Epithelial cell of prostate (primary cell): ENCODE measurements at regions not wholly inside any gene's neighbourhood (a gene's known extent, or its start where the extent isn't known, plus 50 kb on each side); places are given as distances from the start of the nearest gene placed in this dataset.

Source experiments
- DNase-seq: peaks from one replicate; pipeline ENCODE4 v3.0.0-alpha.2; 2011; ENCODE audit warnings: low read depth, low spot score
- H3K27ac ChIP-seq: fragments of 450-650 bp; 2 replicates; pipeline ENCODE4 v1.5.1; 2017; ENCODE audit warnings: mild to moderate bottlenecking

- H3K27ac ChIP-seq = no peak overlapping the region
- no peak for DNase-seq
Observed at GRCh38 chr1:239844833-239845232, 246.8 kb upstream of the FMN2 start.

- no peak for DNase-seq
- H3K27ac ChIP-seq = no peak overlapping the region
Observed at GRCh38 chr1:239854922-239855321, 236.8 kb upstream of the FMN2 start.

- no peak overlapping the region for H3K27ac ChIP-seq
- no peak for DNase-seq
Observed at GRCh38 chr1:239856067-239856466, 235.6 kb upstream of the FMN2 start.

GRCh38 chr1:239856924-239857323, 234.8 kb upstream of the FMN2 start:
- no peak for DNase-seq
- no peak overlapping the region for H3K27ac ChIP-seq

- DNase-seq = no peak
- no peak overlapping the region for H3K27ac ChIP-seq
Observed at GRCh38 chr1:239858057-239858456, 233.6 kb upstream of the FMN2 start.

GRCh38 chr1:239858529-239858928, 233.2 kb upstream of the FMN2 start:
- no peak overlapping the region for H3K27ac ChIP-seq
- DNase-seq = no peak

GRCh38 chr1:239861985-239862384, 229.7 kb upstream of the FMN2 start:
- no peak for DNase-seq

GRCh38 chr1:239868058-239868832, 223.4 kb upstream of the FMN2 start:
- DNase-seq = no peak
- no peak overlapping the region for H3K27ac ChIP-seq

More at GRCh38 chr1:239861985-239862384, 229.7 kb upstream of the FMN2 start:
- H3K27ac ChIP-seq = no peak overlapping the region

GRCh38 chr1:239870194-239870593, 221.5 kb upstream of the FMN2 start:
- no peak overlapping the region for H3K27ac ChIP-seq
- no peak for DNase-seq

GRCh38 chr1:239872626-239873025, 219.1 kb upstream of the FMN2 start:
- DNase-seq = no peak
- no peak overlapping the region for H3K27ac ChIP-seq

- DNase-seq = no peak
- H3K27ac ChIP-seq = no peak overlapping the region
Observed at GRCh38 chr1:239874831-239875230, 216.9 kb upstream of the FMN2 start.

GRCh38 chr1:239879321-239880170, 212.1 kb upstream of the FMN2 start:
- DNase-seq = no peak
- H3K27ac ChIP-seq = no peak overlapping the region

- no peak for DNase-seq
- H3K27ac ChIP-seq = no peak overlapping the region
Observed at GRCh38 chr1:239882967-239883366, 208.7 kb upstream of the FMN2 start.

- no peak overlapping the region for H3K27ac ChIP-seq
- no peak for DNase-seq
Observed at GRCh38 chr1:239884796-239885195, 206.9 kb upstream of the FMN2 start.

GRCh38 chr1:239886266-239886665, 205.4 kb upstream of the FMN2 start:
- H3K27ac ChIP-seq = no peak overlapping the region

GRCh38 chr1:239888639-239889038, 203.0 kb upstream of the FMN2 start:
- no peak overlapping the region for H3K27ac ChIP-seq
- no peak for DNase-seq

More at GRCh38 chr1:239886266-239886665, 205.4 kb upstream of the FMN2 start:
- no peak for DNase-seq

- DNase-seq = no peak
- no peak overlapping the region for H3K27ac ChIP-seq
Observed at GRCh38 chr1:239891621-239892358, 199.9 kb upstream of the FMN2 start.

GRCh38 chr1:239892602-239893001, 199.1 kb upstream of the FMN2 start:
- no peak overlapping the region for H3K27ac ChIP-seq
- DNase-seq = no peak

- no peak overlapping the region for H3K27ac ChIP-seq
- DNase-seq = no peak
Observed at GRCh38 chr1:239893127-239893731, 198.5 kb upstream of the FMN2 start.

- DNase-seq = no peak
- no peak overlapping the region for H3K27ac ChIP-seq
Observed at GRCh38 chr1:239896569-239896968, 195.1 kb upstream of the FMN2 start.
